GM12878 (cell line): ENCODE measurements at regions not wholly inside any gene's neighbourhood (a gene's known extent, or its start where the extent isn't known, plus 50 kb on each side); places are given as distances from the start of the nearest gene placed in this dataset.

Experiments used
- ATAC-seq: fragments of 200-7000 bp; cut with Tn5 transposase; 3 replicates; pipeline ENCODE4 v1.9.1; 2020; ENCODE audit warnings: mild to moderate bottlenecking, moderate library complexity
- BruUV-seq: library from RNA; stranded (reverse); fragments of 400-500 nt; replicated peaks from 2 replicates; lab custom pipeline; 2021; lab: Mats Ljungman, UMichigan
- CTCF ChIA-PET: fragments of 300-600 bp; sonication (Branson Sonifier 250); formaldehyde crosslinking; extraction: SDS; loops from one replicate; lab custom pipeline; 2021; ENCODE audit warnings: inconsistent platforms; lab: Yijun Ruan, JAX
- POLR2A ChIA-PET: fragments of 350-600 bp; formaldehyde crosslinking; extraction: SDS; loops from one replicate; lab custom pipeline; 2021; ENCODE audit warnings: inconsistent platforms; lab: Charles Lee
- RAD21 ChIA-PET: fragments of 300-600 bp; sonication (Branson Sonifier 250); formaldehyde crosslinking; loops from one replicate; lab custom pipeline; 2023; ENCODE audit warnings: antibody characterized with exemption; ENCODE audit not compliant: unreplicated experiment; lab: Charles Lee
- SMC1A ChIA-PET: fragments of 300-600 bp; sonication (Branson Sonifier 250); formaldehyde crosslinking; loops from one replicate; lab custom pipeline; 2023; ENCODE audit not compliant: unreplicated experiment, uncharacterized antibody; lab: Charles Lee
- DNase-seq: peaks from one replicate; pipeline ENCODE4 v3.0.0-alpha.2; 2011; ENCODE audit warnings: low read depth, low spot score
- FAIRE-seq: peaks from 3 replicates; lab custom pipeline; 2011; peaks lifted over from hg19 to GRCh38; lab: Jason Lieb, UNC
- H2AFZ ChIP-seq: 2 replicates; pipeline ENCODE4 v1.6.0; 2011; ENCODE audit warnings: low read depth, low read length, control low read depth; ENCODE audit not compliant: control insufficient read depth
- H3K27ac ChIP-seq: 2 replicates; pipeline ENCODE4 v1.5.1; 2011; ENCODE audit warnings: control low read depth; ENCODE audit not compliant: control insufficient read depth, insufficient read depth
- H3K27me3 ChIP-seq, 2 experiments: replicated peaks in 1 of 2; 2 replicates each; pipeline versions ENCODE4 v1.6.0 to v1.6.1; 2011; ENCODE audit warnings: low read length in 1 of 2; ENCODE audit not compliant: control insufficient read depth in 2 of 2, insufficient read depth in 2 of 2
- H3K36me3 ChIP-seq, 2 experiments: 2 replicates each; pipeline ENCODE4 v1.5.1; 2011; ENCODE audit warnings: low read length in 1 of 2; ENCODE audit not compliant: control insufficient read depth in 2 of 2, insufficient read depth in 2 of 2
- H3K4me1 ChIP-seq: 2 replicates; pipeline ENCODE4 v1.6.1; 2011; ENCODE audit warnings: mild to moderate bottlenecking, low read length, moderate library complexity, mixed read lengths; ENCODE audit not compliant: control insufficient read depth, insufficient read depth
- H3K4me2 ChIP-seq: 2 replicates; pipeline ENCODE4 v1.6.0; 2011; ENCODE audit warnings: control low read depth; ENCODE audit not compliant: control insufficient read depth, insufficient read depth
- H3K4me3 ChIP-seq: fragments of 200-600 bp; sonication (generic); 2 replicates; pipeline ENCODE4 v1.5.1; 2016
- H3K79me2 ChIP-seq: 2 replicates; pipeline ENCODE4 v1.6.0; 2011; ENCODE audit warnings: low read length; ENCODE audit not compliant: control insufficient read depth, insufficient read depth
- H3K9ac ChIP-seq: 2 replicates; pipeline ENCODE4 v1.8.0; 2011; ENCODE audit warnings: low read length, control low read depth, mixed read lengths; ENCODE audit not compliant: control insufficient read depth, insufficient read depth
- H3K9me3 ChIP-seq: replicated peaks from 3 replicates; pipeline ENCODE4 v1.5.1; 2011; ENCODE audit warnings: mild to moderate bottlenecking, low read length; ENCODE audit not compliant: control insufficient read depth, insufficient read depth
- H4K20me1 ChIP-seq: 2 replicates; pipeline ENCODE4 v1.6.0; 2011; ENCODE audit not compliant: control insufficient read depth, insufficient read depth
- BACH1 ChIP-seq: fragments of 450-650 bp; IDR thresholded peaks from 2 replicates; pipeline ENCODE4 v1.6.1; 2017; ENCODE audit warnings: mild to moderate bottlenecking, borderline replicate concordance
- EZH2 ChIP-seq: IDR thresholded peaks from 2 replicates; pipeline ENCODE4 v1.6.1; 2012; ENCODE audit warnings: low read depth, mild to moderate bottlenecking, control low read depth, inconsistent platforms, low read length, borderline replicate concordance; ENCODE audit not compliant: control insufficient read depth
- WGBS: methylation state at CpG from one replicate; pipeline ENCODE4 v1.1.6; 2016; ENCODE audit warnings: low lambda C conversion rate; ENCODE audit not compliant: insufficient replicate concordance, insufficient coverage; ENCODE audit errors: missing lambda C conversion rate; 5-methylcytosine and 5-hydroxymethylcytosine counted together
- in situ Hi-C: fragments of 300-500 bp; cut with MboI; formaldehyde crosslinking; loops from 9 replicates; pipeline ENCODE4 v1.14.3; 2018; ENCODE audit warnings: mixed read lengths
- intact Hi-C: fragments of 100-400 bp; cut with micrococcal nuclease; formaldehyde crosslinking; loops from one replicate; pipeline ENCODE4 v1.14.2; 2022; ENCODE audit not compliant: unreplicated experiment
- TF ChIP-seq, protein P1 (sequence below): fragments of 450-650 bp; formaldehyde crosslinking; IDR thresholded peaks from 2 replicates; pipeline ENCODE4 v1.4.0; 2020; ENCODE audit warnings: mild to moderate bottlenecking, moderate library complexity

DNA sequence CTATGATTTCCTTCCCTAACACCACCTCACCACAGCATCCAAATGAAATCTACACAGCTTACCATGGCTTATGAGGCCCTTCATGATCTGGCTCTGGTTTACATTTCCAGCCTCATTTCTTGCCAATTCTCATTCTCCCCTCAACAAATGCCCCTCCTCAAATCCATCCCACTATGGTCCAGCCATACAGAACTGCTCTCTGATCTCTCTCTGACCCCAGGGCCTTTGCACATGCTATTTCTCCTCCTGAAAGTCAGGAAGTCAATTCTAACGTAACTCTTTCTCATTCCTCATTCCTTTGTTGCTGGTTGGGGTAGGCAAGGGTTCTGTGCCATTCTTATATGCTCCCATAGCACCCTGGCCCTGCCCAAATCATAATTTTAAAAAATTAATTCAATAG is 120.0 kb downstream of the LRIG2 start:
- Histone ChIP-seq H3K4me2 (no peak overlapping the region), H3K27me3 (no peaks in the 10 kb centered on the region; a peak in 2 of 4 replicates), H3K4me1 (peaks cover 12% of the 10 kb centered on the region), H3K79me2 (no peaks in the 10 kb centered on the region), H3K9me3 (peaks cover 3% of the 10 kb centered on the region), H3K4me3 (no peak overlapping the region), H2AFZ (no peak overlapping the region), H4K20me1 (no peaks in the 10 kb centered on the region), H3K27ac (no peak overlapping the region), H3K9ac (no peak overlapping the region), H3K36me3 (no peaks in the 10 kb centered on the region)
- FAIRE-seq (no peak), ATAC-seq (no peak), DNase-seq (no peak)
- ChIA-PET RAD21 (no interaction called here), CTCF (no interaction called here), POLR2A (no interaction called here), SMC1A (no interaction called here)
- in situ Hi-C loops, result no loop called here
- no peak for TF ChIP-seq BACH1
- TF ChIP-seq EZH2, result no peak
- TF ChIP-seq, protein P1, sequence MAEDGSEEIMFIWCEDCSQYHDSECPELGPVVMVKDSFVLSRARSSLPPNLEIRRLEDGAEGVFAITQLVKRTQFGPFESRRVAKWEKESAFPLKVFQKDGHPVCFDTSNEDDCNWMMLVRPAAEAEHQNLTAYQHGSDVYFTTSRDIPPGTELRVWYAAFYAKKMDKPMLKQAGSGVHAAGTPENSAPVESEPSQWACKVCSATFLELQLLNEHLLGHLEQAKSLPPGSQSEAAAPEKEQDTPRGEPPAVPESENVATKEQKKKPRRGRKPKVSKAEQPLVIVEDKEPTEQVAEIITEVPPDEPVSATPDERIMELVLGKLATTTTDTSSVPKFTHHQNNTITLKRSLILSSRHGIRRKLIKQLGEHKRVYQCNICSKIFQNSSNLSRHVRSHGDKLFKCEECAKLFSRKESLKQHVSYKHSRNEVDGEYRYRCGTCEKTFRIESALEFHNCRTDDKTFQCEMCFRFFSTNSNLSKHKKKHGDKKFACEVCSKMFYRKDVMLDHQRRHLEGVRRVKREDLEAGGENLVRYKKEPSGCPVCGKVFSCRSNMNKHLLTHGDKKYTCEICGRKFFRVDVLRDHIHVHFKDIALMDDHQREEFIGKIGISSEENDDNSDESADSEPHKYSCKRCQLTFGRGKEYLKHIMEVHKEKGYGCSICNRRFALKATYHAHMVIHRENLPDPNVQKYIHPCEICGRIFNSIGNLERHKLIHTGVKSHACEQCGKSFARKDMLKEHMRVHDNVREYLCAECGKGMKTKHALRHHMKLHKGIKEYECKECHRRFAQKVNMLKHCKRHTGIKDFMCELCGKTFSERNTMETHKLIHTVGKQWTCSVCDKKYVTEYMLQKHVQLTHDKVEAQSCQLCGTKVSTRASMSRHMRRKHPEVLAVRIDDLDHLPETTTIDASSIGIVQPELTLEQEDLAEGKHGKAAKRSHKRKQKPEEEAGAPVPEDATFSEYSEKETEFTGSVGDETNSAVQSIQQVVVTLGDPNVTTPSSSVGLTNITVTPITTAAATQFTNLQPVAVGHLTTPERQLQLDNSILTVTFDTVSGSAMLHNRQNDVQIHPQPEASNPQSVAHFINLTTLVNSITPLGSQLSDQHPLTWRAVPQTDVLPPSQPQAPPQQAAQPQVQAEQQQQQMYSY, result no peak
- no TSS peak for BruUV-seq
- 100% methylated on average over 1 of the region's 1 CpG for WGBS
- intact Hi-C loops, result no loop called here
